ENCODE measurements at regions not wholly inside any gene's neighbourhood (a gene's known extent, or its start where the extent isn't known, plus 50 kb on each side); places are given as distances from the start of the nearest gene placed in this dataset.
A peak's percentile ranks its signal among the peaks of the same experiment; 100 is the strongest.

- H3K9me3 Mint-ChIP-seq = no peaks in the 10 kb centered on the region
- H3K36me3 Mint-ChIP-seq = no peaks in the 10 kb centered on the region
- no peak overlapping the region for H3K4me3 Mint-ChIP-seq
Observed at GRCh38 chr9:61674882-61675281, 485.0 kb downstream of the SPATA31A7 start.

More at GRCh38 chr9:61674882-61675281, 485.0 kb downstream of the SPATA31A7 start:
- Mint-ChIP-seq H3K27ac (no peak overlapping the region), H3K4me1 (ENCODE audit: unreplicated experiment) (no peaks in the 10 kb centered on the region), H3K27me3 (no peaks in the 10 kb centered on the region)
- TF ChIP-seq CTCF (conservative IDR thresholded peaks at IDR 0.05) = no peak
- peak; percentile 8 for DNase-seq (ENCODE audit: extremely low spot score, unreplicated experiment)
